ENCODE measurements at regions not wholly inside any gene's neighbourhood (a gene's known extent, or its start where the extent isn't known, plus 50 kb on each side); places are given as distances from the start of the nearest gene placed in this dataset.
A peak's percentile ranks its signal among the peaks of the same experiment; 100 is the strongest.

DNA sequence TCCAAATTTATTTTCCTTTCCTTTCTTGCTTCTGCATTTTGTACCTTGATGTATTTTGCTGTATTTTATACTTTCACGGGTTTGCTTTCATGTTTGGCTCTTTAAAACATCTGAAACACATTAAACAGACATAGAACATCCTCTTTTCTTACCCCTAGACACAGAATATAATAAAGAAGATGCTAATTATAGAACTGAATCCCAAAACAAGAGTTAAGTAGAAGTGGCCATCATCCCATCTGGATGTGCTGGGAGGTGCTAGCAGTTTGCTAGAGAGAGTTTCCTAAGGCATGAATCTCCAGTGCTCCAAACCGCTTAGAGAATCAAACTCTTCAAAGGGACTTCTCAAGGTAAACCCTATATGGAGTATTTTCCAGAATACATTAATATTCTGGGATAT, 53.9 kb upstream of the GNG12 start:
- TF ChIP-seq CTCF (conservative IDR thresholded peaks at IDR 0.05; ENCODE audit: low read length): no peak

DNA sequence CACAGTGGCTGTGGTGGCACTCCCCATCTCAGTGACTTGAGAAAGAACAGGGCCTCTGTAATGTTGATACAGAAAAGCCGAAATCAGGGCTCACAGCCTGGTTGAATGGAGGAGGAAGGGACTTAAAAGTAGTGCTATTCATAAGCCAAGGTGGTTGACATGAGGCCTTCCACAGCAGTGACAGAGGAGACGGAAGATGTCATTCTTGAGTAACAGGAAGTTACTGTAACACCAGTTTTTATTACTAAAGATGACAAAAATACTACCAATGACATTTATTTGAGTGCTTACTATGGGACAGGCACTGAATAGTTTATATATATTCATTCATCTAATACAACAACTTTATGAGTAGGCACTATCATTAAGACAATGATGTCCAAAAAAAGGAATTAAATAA, 52.8 kb upstream of the GNG12 start:
- TF ChIP-seq CTCF (conservative IDR thresholded peaks at IDR 0.05; ENCODE audit: low read length): no peak
- no peak for DNase-seq (ENCODE audit: low read depth)
- H3K4me3 ChIP-seq (ENCODE audit: low read length): no peak overlapping the region

More for the DNA sequence above, 53.9 kb upstream of the GNG12 start:
- no peak overlapping the region for H3K4me3 ChIP-seq (ENCODE audit: low read length)
- DNase-seq (ENCODE audit: low read depth): no peak

- DNase-seq (ENCODE audit: low read depth): peak; percentile 57
- TF ChIP-seq CTCF (conservative IDR thresholded peaks at IDR 0.05; ENCODE audit: low read length): no peak
- H3K4me3 ChIP-seq (ENCODE audit: low read length): no peak overlapping the region
Observed at GRCh38 chr1:67883069-67883468, 49.8 kb upstream of the GNG12 start.

Measured in AG10803 (cell line).